GM23338 (cell line): ENCODE measurements at regions not wholly inside any gene's neighbourhood (a gene's known extent, or its start where the extent isn't known, plus 50 kb on each side); places are given as distances from the start of the nearest gene placed in this dataset.

ENCODE experiments used
- JUNB ChIP-seq: IDR thresholded peaks from one replicate; pipeline ENCODE4 v1.6.1; 2016; ENCODE audit warnings: antibody characterized with exemption; ENCODE audit not compliant: unreplicated experiment
- POLR2AphosphoS5 ChIP-seq: IDR thresholded peaks from 2 replicates; pipeline ENCODE4 v1.6.1; 2016; ENCODE audit warnings: antibody characterized with exemption, low read depth
- TF ChIP-seq, protein P1 (sequence below), 2 experiments: fragments of 200-600 bp in 1 of 2; sonication (generic) in 1 of 2; conservative IDR thresholded peaks; 2 replicates each; pipeline versions ENCODE4 v1.5.1 to v1.6.1; 2016 to 2017; ENCODE audit warnings: antibody characterized with exemption in 2 of 2, low read depth in 2 of 2, mild to moderate bottlenecking in 2 of 2, moderate library complexity in 1 of 2
- TF ChIP-seq, protein P2 (sequence below): IDR thresholded peaks from one replicate; pipeline ENCODE4 v1.6.1; 2018; ENCODE audit warnings: antibody characterized with exemption; ENCODE audit not compliant: unreplicated experiment

DNA sequence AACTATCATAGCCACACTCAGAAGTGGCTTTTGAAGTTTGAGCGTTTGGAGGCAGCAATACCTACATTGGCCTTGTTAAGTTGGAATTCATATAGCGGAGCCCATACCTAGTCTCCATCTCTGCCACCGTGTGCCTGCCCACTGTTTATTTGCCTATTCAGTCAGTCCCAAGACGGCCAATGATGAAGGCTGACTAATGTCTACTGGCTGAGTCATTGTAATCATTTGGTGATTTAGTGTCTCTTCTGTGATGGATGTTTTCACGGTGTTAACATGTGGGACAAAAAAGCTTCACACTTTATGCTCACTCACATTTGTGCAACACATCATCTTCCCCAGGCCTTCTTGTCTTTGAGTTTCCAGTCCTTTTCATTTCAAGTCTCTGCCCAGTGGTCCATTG lies 92.6 kb upstream of the PBX1 start:
- TF ChIP-seq, protein P1, sequence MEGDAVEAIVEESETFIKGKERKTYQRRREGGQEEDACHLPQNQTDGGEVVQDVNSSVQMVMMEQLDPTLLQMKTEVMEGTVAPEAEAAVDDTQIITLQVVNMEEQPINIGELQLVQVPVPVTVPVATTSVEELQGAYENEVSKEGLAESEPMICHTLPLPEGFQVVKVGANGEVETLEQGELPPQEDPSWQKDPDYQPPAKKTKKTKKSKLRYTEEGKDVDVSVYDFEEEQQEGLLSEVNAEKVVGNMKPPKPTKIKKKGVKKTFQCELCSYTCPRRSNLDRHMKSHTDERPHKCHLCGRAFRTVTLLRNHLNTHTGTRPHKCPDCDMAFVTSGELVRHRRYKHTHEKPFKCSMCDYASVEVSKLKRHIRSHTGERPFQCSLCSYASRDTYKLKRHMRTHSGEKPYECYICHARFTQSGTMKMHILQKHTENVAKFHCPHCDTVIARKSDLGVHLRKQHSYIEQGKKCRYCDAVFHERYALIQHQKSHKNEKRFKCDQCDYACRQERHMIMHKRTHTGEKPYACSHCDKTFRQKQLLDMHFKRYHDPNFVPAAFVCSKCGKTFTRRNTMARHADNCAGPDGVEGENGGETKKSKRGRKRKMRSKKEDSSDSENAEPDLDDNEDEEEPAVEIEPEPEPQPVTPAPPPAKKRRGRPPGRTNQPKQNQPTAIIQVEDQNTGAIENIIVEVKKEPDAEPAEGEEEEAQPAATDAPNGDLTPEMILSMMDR (conservative IDR thresholded peaks at IDR 0.05; ENCODE audit: low read depth in 2 of 2), result no peak
- no peak for TF ChIP-seq JUNB
- TF ChIP-seq POLR2AphosphoS5, result no peak
- TF ChIP-seq, protein P2, sequence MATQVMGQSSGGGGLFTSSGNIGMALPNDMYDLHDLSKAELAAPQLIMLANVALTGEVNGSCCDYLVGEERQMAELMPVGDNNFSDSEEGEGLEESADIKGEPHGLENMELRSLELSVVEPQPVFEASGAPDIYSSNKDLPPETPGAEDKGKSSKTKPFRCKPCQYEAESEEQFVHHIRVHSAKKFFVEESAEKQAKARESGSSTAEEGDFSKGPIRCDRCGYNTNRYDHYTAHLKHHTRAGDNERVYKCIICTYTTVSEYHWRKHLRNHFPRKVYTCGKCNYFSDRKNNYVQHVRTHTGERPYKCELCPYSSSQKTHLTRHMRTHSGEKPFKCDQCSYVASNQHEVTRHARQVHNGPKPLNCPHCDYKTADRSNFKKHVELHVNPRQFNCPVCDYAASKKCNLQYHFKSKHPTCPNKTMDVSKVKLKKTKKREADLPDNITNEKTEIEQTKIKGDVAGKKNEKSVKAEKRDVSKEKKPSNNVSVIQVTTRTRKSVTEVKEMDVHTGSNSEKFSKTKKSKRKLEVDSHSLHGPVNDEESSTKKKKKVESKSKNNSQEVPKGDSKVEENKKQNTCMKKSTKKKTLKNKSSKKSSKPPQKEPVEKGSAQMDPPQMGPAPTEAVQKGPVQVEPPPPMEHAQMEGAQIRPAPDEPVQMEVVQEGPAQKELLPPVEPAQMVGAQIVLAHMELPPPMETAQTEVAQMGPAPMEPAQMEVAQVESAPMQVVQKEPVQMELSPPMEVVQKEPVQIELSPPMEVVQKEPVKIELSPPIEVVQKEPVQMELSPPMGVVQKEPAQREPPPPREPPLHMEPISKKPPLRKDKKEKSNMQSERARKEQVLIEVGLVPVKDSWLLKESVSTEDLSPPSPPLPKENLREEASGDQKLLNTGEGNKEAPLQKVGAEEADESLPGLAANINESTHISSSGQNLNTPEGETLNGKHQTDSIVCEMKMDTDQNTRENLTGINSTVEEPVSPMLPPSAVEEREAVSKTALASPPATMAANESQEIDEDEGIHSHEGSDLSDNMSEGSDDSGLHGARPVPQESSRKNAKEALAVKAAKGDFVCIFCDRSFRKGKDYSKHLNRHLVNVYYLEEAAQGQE, result no peak
